ENCODE measurements at regions not wholly inside any gene's neighbourhood (a gene's known extent, or its start where the extent isn't known, plus 50 kb on each side); places are given as distances from the start of the nearest gene placed in this dataset.
"Not testable (repeated sequence)": the region's sequence is repeated elsewhere in the genome, so short reads cannot be mapped to it uniquely, and the experiment has no call there.

DNA sequence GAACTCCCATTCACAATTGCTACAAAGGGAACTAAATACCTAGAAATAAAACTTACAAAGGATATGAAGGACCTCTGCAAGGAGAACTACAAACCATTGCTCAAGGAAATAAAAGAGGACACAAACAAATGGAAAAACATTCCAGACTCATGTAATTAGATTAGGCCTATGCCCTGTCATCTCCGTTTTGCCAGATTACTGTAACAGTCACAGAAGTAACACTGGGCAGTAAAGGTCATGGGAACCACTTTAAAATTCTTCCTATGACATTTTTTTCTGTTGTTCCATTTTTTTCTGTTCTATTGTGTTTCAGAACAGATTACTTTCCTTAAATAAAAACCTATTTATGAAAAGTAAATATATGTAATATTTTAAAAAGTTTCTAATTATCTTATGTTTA lies 199.4 kb upstream of the CENPE start:
- no peaks in the 10 kb centered on the region for H3K9me2 ChIP-seq (replicated peaks; ENCODE audit: insufficient read depth)
- 67% methylated on average over 1 of the region's 1 CpG for WGBS (ENCODE audit: low lambda C conversion rate, missing lambda C conversion rate)
- TF ChIP-seq, protein P1, sequence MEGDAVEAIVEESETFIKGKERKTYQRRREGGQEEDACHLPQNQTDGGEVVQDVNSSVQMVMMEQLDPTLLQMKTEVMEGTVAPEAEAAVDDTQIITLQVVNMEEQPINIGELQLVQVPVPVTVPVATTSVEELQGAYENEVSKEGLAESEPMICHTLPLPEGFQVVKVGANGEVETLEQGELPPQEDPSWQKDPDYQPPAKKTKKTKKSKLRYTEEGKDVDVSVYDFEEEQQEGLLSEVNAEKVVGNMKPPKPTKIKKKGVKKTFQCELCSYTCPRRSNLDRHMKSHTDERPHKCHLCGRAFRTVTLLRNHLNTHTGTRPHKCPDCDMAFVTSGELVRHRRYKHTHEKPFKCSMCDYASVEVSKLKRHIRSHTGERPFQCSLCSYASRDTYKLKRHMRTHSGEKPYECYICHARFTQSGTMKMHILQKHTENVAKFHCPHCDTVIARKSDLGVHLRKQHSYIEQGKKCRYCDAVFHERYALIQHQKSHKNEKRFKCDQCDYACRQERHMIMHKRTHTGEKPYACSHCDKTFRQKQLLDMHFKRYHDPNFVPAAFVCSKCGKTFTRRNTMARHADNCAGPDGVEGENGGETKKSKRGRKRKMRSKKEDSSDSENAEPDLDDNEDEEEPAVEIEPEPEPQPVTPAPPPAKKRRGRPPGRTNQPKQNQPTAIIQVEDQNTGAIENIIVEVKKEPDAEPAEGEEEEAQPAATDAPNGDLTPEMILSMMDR (IDR thresholded peaks at IDR 0.05; ENCODE audit: poor library complexity), result no peak
- no peak for TF ChIP-seq EZH2 (IDR thresholded peaks at IDR 0.05; ENCODE audit: borderline replicate concordance)
- TF ChIP-seq EZH2phosphoT487 (IDR thresholded peaks at IDR 0.05; ENCODE audit: low read depth, severe bottlenecking, unreplicated experiment), result no peak
- H4K20me1 ChIP-seq (ENCODE audit: insufficient read depth, poor library complexity, severe bottlenecking), result no peaks in the 10 kb centered on the region
- no peak overlapping the region for H3K4me2 ChIP-seq
- no peak overlapping the region for H3K4me3 ChIP-seq
- H3K27me3 ChIP-seq, result no peaks in the 10 kb centered on the region
- H3K27ac ChIP-seq, result no peak overlapping the region
- no peaks in the 10 kb centered on the region for H3K4me1 ChIP-seq (ENCODE audit: insufficient read depth)
- H2AFZ ChIP-seq, result no peak overlapping the region
- DNase-seq (ENCODE audit: low spot score), result no peak
- no peaks in the 10 kb centered on the region for H3K79me2 ChIP-seq
- no peaks in the 10 kb centered on the region for H3K36me3 ChIP-seq (replicated peaks; ENCODE audit: insufficient read depth, low read depth)
- H3K9me3 ChIP-seq (ENCODE audit: low read depth), result no peaks in the 10 kb centered on the region

DNA sequence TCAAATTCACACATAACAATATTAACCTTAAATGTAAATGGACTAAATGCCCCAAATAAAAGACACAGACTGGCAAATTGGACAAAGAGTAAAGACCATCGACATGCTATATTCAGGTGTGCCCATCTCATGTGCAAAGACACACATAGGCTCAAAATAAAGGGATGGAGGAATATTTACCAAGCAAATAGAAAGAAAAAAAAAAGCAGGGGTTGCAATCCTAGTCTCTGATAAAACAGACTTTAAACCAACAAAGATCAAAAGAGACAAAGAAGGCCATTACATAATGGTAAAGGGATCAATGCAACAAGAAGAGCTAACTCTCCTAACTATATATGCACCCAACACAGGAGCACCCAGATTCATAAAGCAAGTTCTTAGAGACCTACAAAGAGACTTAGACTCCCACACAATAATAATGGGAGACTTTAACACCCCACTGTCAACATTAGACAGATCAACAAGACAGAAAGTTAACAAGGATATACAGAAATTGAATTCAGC lies 189.4 kb upstream of the CENPE start:
- not testable (repeated sequence) for H3K9me2 ChIP-seq (replicated peaks; ENCODE audit: insufficient read depth); H3K4me3 ChIP-seq; H3K4me2 ChIP-seq; H4K20me1 ChIP-seq (ENCODE audit: insufficient read depth, poor library complexity, severe bottlenecking); H3K9me3 ChIP-seq (ENCODE audit: low read depth); H3K27me3 ChIP-seq; H2AFZ ChIP-seq; H3K27ac ChIP-seq; H3K4me1 ChIP-seq (ENCODE audit: insufficient read depth); H3K36me3 ChIP-seq (replicated peaks; ENCODE audit: insufficient read depth, low read depth); H3K79me2 ChIP-seq; DNase-seq (ENCODE audit: low spot score)
- 60% methylated on average over 1 of the region's 1 CpG for WGBS (ENCODE audit: low lambda C conversion rate, missing lambda C conversion rate)

DNA sequence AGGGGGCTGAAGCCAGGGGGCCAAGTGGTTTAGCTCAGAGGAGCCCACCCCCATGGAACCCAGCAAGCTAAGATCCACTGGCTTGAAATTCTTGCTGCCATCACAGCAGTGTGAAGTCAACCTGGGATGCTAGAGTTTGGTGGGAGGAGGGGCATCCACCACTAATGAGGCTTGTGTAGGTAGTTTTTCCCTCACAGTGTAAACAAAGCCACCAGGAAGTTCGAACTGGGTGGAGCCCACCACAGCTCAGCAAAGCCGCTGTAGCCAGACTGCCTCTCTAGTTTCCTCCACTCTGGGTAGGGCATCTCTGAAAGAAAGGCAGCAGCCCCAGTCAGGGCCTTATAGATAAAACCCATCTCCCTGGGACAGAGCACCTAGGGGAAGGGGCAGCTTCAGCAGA lies 187.4 kb upstream of the CENPE start:
- 87% methylated on average over 2 of the region's 2 CpGs for WGBS (ENCODE audit: low lambda C conversion rate, missing lambda C conversion rate)
- not testable (repeated sequence) for H3K9me3 ChIP-seq (ENCODE audit: low read depth); H3K9me2 ChIP-seq (replicated peaks; ENCODE audit: insufficient read depth); H3K79me2 ChIP-seq; H3K36me3 ChIP-seq (replicated peaks; ENCODE audit: insufficient read depth, low read depth); H3K27me3 ChIP-seq; H4K20me1 ChIP-seq (ENCODE audit: insufficient read depth, poor library complexity, severe bottlenecking); DNase-seq (ENCODE audit: low spot score); H3K27ac ChIP-seq; H3K4me1 ChIP-seq (ENCODE audit: insufficient read depth); H2AFZ ChIP-seq; H3K4me3 ChIP-seq; H3K4me2 ChIP-seq

DNA sequence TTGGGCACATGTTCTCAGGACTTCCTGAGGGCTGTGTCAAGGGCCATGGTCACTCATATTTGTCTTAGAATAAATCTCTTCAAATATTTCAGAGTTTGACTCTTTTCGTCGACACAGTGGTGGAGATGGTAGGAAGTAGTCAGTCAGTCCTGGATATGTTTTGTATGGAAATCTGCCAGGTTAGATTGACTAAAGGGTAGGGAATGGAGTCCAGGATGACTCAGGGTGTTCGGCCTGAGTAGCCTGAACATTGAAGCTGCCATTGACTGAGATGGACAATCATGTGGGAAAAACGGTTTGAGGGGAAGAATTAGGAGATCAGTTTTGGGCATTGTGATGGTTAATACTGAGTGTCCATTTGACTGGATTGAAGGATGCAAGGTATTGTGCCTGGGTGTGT lies 177.1 kb upstream of the CENPE start:
- no peaks in the 10 kb centered on the region for H3K4me1 ChIP-seq (ENCODE audit: insufficient read depth)
- WGBS (ENCODE audit: low lambda C conversion rate, missing lambda C conversion rate), result 89% methylated on average over 4 of the region's 4 CpGs

More for the DNA sequence above, 177.1 kb upstream of the CENPE start:
- Histone ChIP-seq H4K20me1 (ENCODE audit: insufficient read depth, poor library complexity, severe bottlenecking) (no peaks in the 10 kb centered on the region), H3K9me3 (ENCODE audit: low read depth) (no peaks in the 10 kb centered on the region), H3K4me3 (no peak overlapping the region), H3K4me2 (no peak overlapping the region), H2AFZ (no peak overlapping the region), H3K79me2 (no peaks in the 10 kb centered on the region), H3K36me3 (replicated peaks; ENCODE audit: insufficient read depth, low read depth) (no peaks in the 10 kb centered on the region), H3K27ac (no peak overlapping the region), H3K27me3 (no peaks in the 10 kb centered on the region), H3K9me2 (replicated peaks; ENCODE audit: insufficient read depth) (no peaks in the 10 kb centered on the region)
- TF ChIP-seq EZH2phosphoT487 (IDR thresholded peaks at IDR 0.05; ENCODE audit: low read depth, severe bottlenecking, unreplicated experiment) (no peak), EZH2 (IDR thresholded peaks at IDR 0.05; ENCODE audit: borderline replicate concordance) (no peak)
- TF ChIP-seq, protein P1 (IDR thresholded peaks at IDR 0.05; ENCODE audit: poor library complexity), result no peak
- DNase-seq (ENCODE audit: low spot score), result no peak
